Tibial artery (tissue), 4 donors: ENCODE measurements at regions not wholly inside any gene's neighbourhood (a gene's known extent, or its start where the extent isn't known, plus 50 kb on each side); places are given as distances from the start of the nearest gene placed in this dataset.
"Not testable (repeated sequence)": the region's sequence is repeated elsewhere in the genome, so short reads cannot be mapped to it uniquely, and the experiment has no call there.

ENCODE experiments used
- DNase-seq, 2 donors: peaks; one replicate each; pipeline ENCODE4 v3.0.0-alpha.2; 2019
- H3K27ac ChIP-seq, 2 donors: fragments of 200-600 bp; sonication (generic) in 1 of 2; 1 replicate in 1 of 2; 2 replicates in 1 of 2; pipeline ENCODE4 v1.5.1; 2018 to 2019; ENCODE audit warnings: mild to moderate bottlenecking in 1 of 2
- H3K27me3 ChIP-seq, 2 donors: fragments of 200-600 bp; sonication (generic) in 1 of 2; one replicate each; pipeline versions ENCODE4 v1.5.1 to v1.6.0; 2016 to 2019
- H3K36me3 ChIP-seq, 3 donors: fragments of 200-600 bp; sonication (generic) in 2 of 3; one replicate each; pipeline ENCODE4 v1.5.1; 2016 to 2019; ENCODE audit warnings: mild to moderate bottlenecking in 2 of 3
- H3K4me1 ChIP-seq, 4 donors: fragments of 200-600 bp; sonication (generic) in 2 of 4; 1 replicate in 3 of 4; 2 replicates in 1 of 4; pipeline ENCODE4 v1.5.1; 2016 to 2019
- H3K4me3 ChIP-seq, 2 donors: fragments of 200-600 bp; sonication (generic) in 1 of 2; 1 replicate in 1 of 2; 2 replicates in 1 of 2; pipeline ENCODE4 v1.5.1; 2018 to 2019; ENCODE audit warnings: mild to moderate bottlenecking in 2 of 2
- H3K9me3 ChIP-seq, 3 donors: fragments of 200-600 bp; sonication (generic) in 1 of 3; one replicate each; pipeline ENCODE4 v1.5.1; 2016 to 2019
- CTCF ChIP-seq, 2 experiments: fragments of 200-600 bp in 1 of 2; fragments of 450-650 bp in 1 of 2; IDR thresholded peaks; one replicate each; pipeline ENCODE4 v1.5.1; 2017 to 2019; ENCODE audit warnings: antibody characterized with exemption in 2 of 2, mild to moderate bottlenecking in 1 of 2, moderate library complexity in 1 of 2
- intact Hi-C: fragments of 100-400 bp; cut with DNase I; formaldehyde crosslinking; loops from one replicate; pipeline ENCODE4 v1.15.0; 2023; ENCODE audit warnings: low total_unique reads

- DNase-seq = no peak
- intact Hi-C loops = no loop called here
- peaks cover 0 to 4% (median 0%) of the 10 kb centered on the region in 3 donors for H3K9me3 ChIP-seq
- TF ChIP-seq CTCF (IDR thresholded peaks at IDR 0.05) = no peak
- no peaks in the 10 kb centered on the region for H3K36me3 ChIP-seq
- no peaks in the 10 kb centered on the region for H3K4me1 ChIP-seq
- H3K27me3 ChIP-seq = no peaks in the 10 kb centered on the region
- H3K27ac ChIP-seq = no peak overlapping the region
- H3K4me3 ChIP-seq = no peak overlapping the region
These were observed 343.8 kb downstream of the PID1 start for GRCh38 chr2:228927028-228928010.

- no peak overlapping the region for H3K27ac ChIP-seq
- H3K9me3 ChIP-seq = no peaks in the 10 kb centered on the region
- peaks cover 0 to 3% (median 0%) of the 10 kb centered on the region in 4 donors for H3K4me1 ChIP-seq
- H3K36me3 ChIP-seq = no peaks in the 10 kb centered on the region
- DNase-seq = no peak
- intact Hi-C loops = no loop called here
- no peak for TF ChIP-seq CTCF (IDR thresholded peaks at IDR 0.05)
- no peaks in the 10 kb centered on the region for H3K27me3 ChIP-seq
- H3K4me3 ChIP-seq = no peak overlapping the region
These were observed 351.3 kb downstream of the PID1 start for GRCh38 chr2:228919808-228920207.

GRCh38 chr2:228917220-228917619 is 353.9 kb downstream of the PID1 start:
- no peak for DNase-seq
- H3K27me3 ChIP-seq = no peaks in the 10 kb centered on the region
- H3K27ac ChIP-seq = no peak overlapping the region
- TF ChIP-seq CTCF (IDR thresholded peaks at IDR 0.05) = no peak
- intact Hi-C loops = no loop called here
- H3K36me3 ChIP-seq = no peaks in the 10 kb centered on the region
- H3K4me1 ChIP-seq = peaks cover 0 to 3% (median 0%) of the 10 kb centered on the region in 4 donors
- H3K4me3 ChIP-seq = no peak overlapping the region
- H3K9me3 ChIP-seq = no peaks in the 10 kb centered on the region

GRCh38 chr2:228916416-228917090 is 354.5 kb downstream of the PID1 start:
- Histone ChIP-seq H3K36me3 (no peaks in the 10 kb centered on the region), H3K27me3 (no peaks in the 10 kb centered on the region), H3K27ac (no peak overlapping the region), H3K4me1 (peaks cover 0 to 3% (median 0%) of the 10 kb centered on the region in 4 donors), H3K4me3 (no peak overlapping the region), H3K9me3 (no peaks in the 10 kb centered on the region)
- intact Hi-C loops = no loop called here
- no peak for TF ChIP-seq CTCF (IDR thresholded peaks at IDR 0.05)
- DNase-seq = no peak

GRCh38 chr2:228913176-228913575 is 357.9 kb downstream of the PID1 start:
- intact Hi-C loops = no loop called here
- no peaks in the 10 kb centered on the region for H3K36me3 ChIP-seq

GRCh38 chr2:228910872-228911271 is 360.2 kb downstream of the PID1 start:
- H3K9me3 ChIP-seq, H3K4me1 ChIP-seq, H3K36me3 ChIP-seq, DNase-seq, H3K27ac ChIP-seq, intact Hi-C loops, H3K4me3 ChIP-seq, H3K27me3 ChIP-seq: not testable (repeated sequence)

More at GRCh38 chr2:228913176-228913575, 357.9 kb downstream of the PID1 start:
- Histone ChIP-seq H3K27ac (no peak overlapping the region), H3K4me1 (peaks cover 0 to 3% (median 0%) of the 10 kb centered on the region in 4 donors), H3K4me3 (no peak overlapping the region), H3K9me3 (no peaks in the 10 kb centered on the region), H3K27me3 (no peaks in the 10 kb centered on the region)
- no peak for DNase-seq
- no peak for TF ChIP-seq CTCF (IDR thresholded peaks at IDR 0.05)
